CD4-positive, alpha-beta T cell (primary cell): ENCODE measurements at regions not wholly inside any gene's neighbourhood (a gene's known extent, or its start where the extent isn't known, plus 50 kb on each side); places are given as distances from the start of the nearest gene placed in this dataset.

Source experiments
- ATAC-seq: fragments of 200-7000 bp; cut with Tn5 transposase; one replicate; pipeline ENCODE4 v1.10.0; 2022; ENCODE audit warnings: mild to moderate bottlenecking; ENCODE audit not compliant: poor library complexity
- CTCF ChIA-PET: fragments of 350-600 bp; sonication (Branson Sonifier 250); formaldehyde crosslinking; loops from one replicate; lab custom pipeline; 2021; ENCODE audit warnings: antibody characterized with exemption, inconsistent platforms; lab: Charles Lee
- POLR2A ChIA-PET: fragments of 350-600 bp; sonication (Branson Sonifier 250); formaldehyde crosslinking; loops from one replicate; lab custom pipeline; 2021; ENCODE audit warnings: antibody characterized with exemption, inconsistent platforms; lab: Charles Lee
- DNase-seq, 14 experiments: peaks; one replicate each; pipeline ENCODE4 v3.0.0-alpha.2; 2013 to 2020; ENCODE audit warnings: mixed read lengths in 2 of 14
- H3K27ac ChIP-seq, 2 donors: one replicate each; pipeline versions ENCODE4 v1.5.1 to v1.7.0; 2013; ENCODE audit warnings: low read length in 2 of 2, low read depth in 1 of 2, mild to moderate bottlenecking in 1 of 2
- H3K27me3 ChIP-seq, 2 experiments: 1 replicate in 1 of 2; 2 replicates in 1 of 2; pipeline versions ENCODE4 v1.6.1 to v1.7.0; 2013; ENCODE audit warnings: low read length in 2 of 2, control low read depth in 1 of 2, mild to moderate bottlenecking in 1 of 2, moderate library complexity in 1 of 2; ENCODE audit not compliant: insufficient read depth in 2 of 2, control insufficient read depth in 1 of 2
- H3K36me3 ChIP-seq: one replicate; pipeline ENCODE4 v1.6.1; 2013; ENCODE audit warnings: low read length, control low read depth; ENCODE audit not compliant: insufficient read depth
- H3K4me1 ChIP-seq: one replicate; pipeline ENCODE4 v1.6.1; 2013; ENCODE audit warnings: low read length, control low read depth; ENCODE audit not compliant: insufficient read depth
- H3K4me3 ChIP-seq: one replicate; pipeline ENCODE4 v1.5.1; 2013; ENCODE audit warnings: mild to moderate bottlenecking, low read length, moderate library complexity
- H3K9me3 ChIP-seq, 2 experiments: 1 replicate in 1 of 2; 2 replicates in 1 of 2; pipeline versions ENCODE4 v1.6.1 to v1.7.0; 2013; ENCODE audit warnings: low read length in 2 of 2, mild to moderate bottlenecking in 2 of 2, control low read depth in 1 of 2, moderate library complexity in 1 of 2; ENCODE audit not compliant: control insufficient read depth in 1 of 2, insufficient read depth in 1 of 2
- H3K27ac Mint-ChIP-seq: one replicate; pipeline ENCODE4 v1.8.0; 2020; ENCODE audit warnings: mixed read lengths
- H3K27me3 Mint-ChIP-seq: one replicate; pipeline ENCODE4 v1.8.0; 2021; ENCODE audit warnings: mixed read lengths
- H3K36me3 Mint-ChIP-seq: one replicate; pipeline ENCODE4 v1.8.0; 2021; ENCODE audit warnings: low read depth, mixed read lengths
- H3K4me1 Mint-ChIP-seq: one replicate; pipeline ENCODE4 v1.8.0; 2021; ENCODE audit warnings: low read depth, mixed read lengths
- H3K4me3 Mint-ChIP-seq: one replicate; pipeline ENCODE4 v1.8.0; 2020; ENCODE audit warnings: mild to moderate bottlenecking, mixed read lengths
- H3K9me3 Mint-ChIP-seq: one replicate; pipeline ENCODE4 v1.8.0; 2020; ENCODE audit warnings: mixed read lengths
- intact Hi-C, 2 experiments: fragments of 100-400 bp; cut with DNase I in 1 of 2; cut with micrococcal nuclease in 1 of 2; formaldehyde crosslinking; loops; one replicate each; pipeline versions ENCODE4 v1.15.1 to v1.9.0; 2023 to 2025; cut with DNase I, micrococcal nuclease
- TF ChIP-seq, protein P1 (sequence below): fragments of 200-600 bp; IDR thresholded peaks from one replicate; pipeline ENCODE4 v1.8.0; 2022; ENCODE audit warnings: antibody characterized with exemption, mild to moderate bottlenecking

DNA sequence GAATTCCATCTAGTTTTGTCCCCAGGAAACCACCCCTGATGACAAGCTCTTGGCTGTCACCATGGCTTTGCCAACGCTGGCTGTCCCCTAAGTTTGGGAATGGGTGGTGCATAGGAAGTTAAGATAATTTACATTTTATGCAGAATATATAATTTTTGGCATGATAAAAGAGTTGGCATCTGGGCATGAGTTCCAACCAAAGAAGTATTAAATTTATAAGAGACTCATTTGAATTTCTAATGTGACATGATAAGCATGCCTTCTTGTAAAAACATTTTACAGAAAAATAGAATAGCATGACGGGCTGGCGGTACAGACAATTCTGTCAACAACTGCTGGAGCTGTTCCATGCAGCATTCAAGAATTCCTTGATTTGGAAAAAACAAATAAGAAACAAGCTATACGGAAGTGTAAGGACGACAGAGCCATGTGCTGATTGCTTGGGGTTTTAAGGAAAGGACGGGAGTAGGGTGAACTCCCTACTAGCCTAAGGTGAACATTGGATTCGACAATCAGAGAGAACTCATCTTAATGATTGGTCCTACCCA, 106.8 kb upstream of the C1orf21 start:
- H3K27me3 ChIP-seq = no peaks in the 10 kb centered on the region
- DNase-seq (no peak), ATAC-seq (no peak)
- no peak overlapping the region for H3K4me3 ChIP-seq
- TF ChIP-seq, protein P1, sequence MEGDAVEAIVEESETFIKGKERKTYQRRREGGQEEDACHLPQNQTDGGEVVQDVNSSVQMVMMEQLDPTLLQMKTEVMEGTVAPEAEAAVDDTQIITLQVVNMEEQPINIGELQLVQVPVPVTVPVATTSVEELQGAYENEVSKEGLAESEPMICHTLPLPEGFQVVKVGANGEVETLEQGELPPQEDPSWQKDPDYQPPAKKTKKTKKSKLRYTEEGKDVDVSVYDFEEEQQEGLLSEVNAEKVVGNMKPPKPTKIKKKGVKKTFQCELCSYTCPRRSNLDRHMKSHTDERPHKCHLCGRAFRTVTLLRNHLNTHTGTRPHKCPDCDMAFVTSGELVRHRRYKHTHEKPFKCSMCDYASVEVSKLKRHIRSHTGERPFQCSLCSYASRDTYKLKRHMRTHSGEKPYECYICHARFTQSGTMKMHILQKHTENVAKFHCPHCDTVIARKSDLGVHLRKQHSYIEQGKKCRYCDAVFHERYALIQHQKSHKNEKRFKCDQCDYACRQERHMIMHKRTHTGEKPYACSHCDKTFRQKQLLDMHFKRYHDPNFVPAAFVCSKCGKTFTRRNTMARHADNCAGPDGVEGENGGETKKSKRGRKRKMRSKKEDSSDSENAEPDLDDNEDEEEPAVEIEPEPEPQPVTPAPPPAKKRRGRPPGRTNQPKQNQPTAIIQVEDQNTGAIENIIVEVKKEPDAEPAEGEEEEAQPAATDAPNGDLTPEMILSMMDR = no peak
- POLR2A ChIA-PET = no interaction called here
- no peaks in the 10 kb centered on the region for H3K4me1 ChIP-seq
- H3K27ac Mint-ChIP-seq = no peak overlapping the region
- CTCF ChIA-PET = no interaction called here
- no peaks in the 10 kb centered on the region for H3K9me3 ChIP-seq
- intact Hi-C loops = no loop called here
- no peaks in the 10 kb centered on the region for H3K4me1 Mint-ChIP-seq
- no peak overlapping the region for H3K27ac ChIP-seq
- no peak overlapping the region for H3K4me3 Mint-ChIP-seq
- no peaks in the 10 kb centered on the region for H3K36me3 ChIP-seq
- H3K36me3 Mint-ChIP-seq = no peaks in the 10 kb centered on the region
- H3K27me3 Mint-ChIP-seq = peaks cover 4% of the 10 kb centered on the region
- no peaks in the 10 kb centered on the region for H3K9me3 Mint-ChIP-seq

DNA sequence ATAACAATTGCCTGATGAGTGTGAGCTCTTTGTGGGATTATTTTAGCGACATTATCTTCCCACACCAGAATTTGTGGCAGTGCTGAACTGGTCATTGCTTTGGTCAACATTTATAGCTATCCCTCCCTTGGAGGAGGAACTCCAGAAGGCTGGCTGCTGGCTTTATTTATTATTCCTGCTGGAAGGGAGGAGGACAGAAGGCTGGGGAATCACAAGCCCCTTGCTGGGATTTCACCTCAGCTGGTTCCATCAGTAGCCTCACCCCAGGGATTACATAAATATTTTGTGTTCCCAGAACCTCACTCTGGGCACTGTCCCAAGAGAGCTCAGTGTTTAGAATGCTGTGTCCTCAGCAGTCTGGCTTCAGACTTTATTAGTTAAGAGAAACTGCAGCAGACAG, 102.8 kb upstream of the C1orf21 start:
- intact Hi-C loops = no loop called here
- Mint-ChIP-seq H3K27ac (no peak overlapping the region), H3K4me1 (no peaks in the 10 kb centered on the region), H3K27me3 (peaks cover 4% of the 10 kb centered on the region), H3K36me3 (no peaks in the 10 kb centered on the region), H3K4me3 (no peak overlapping the region), H3K9me3 (peaks cover 1% of the 10 kb centered on the region)
- Histone ChIP-seq H3K4me3 (no peak overlapping the region), H3K27ac (no peak overlapping the region), H3K36me3 (no peaks in the 10 kb centered on the region), H3K9me3 (peaks cover 0 to 8% of the 10 kb centered on the region in 2 experiments), H3K27me3 (no peaks in the 10 kb centered on the region), H3K4me1 (no peaks in the 10 kb centered on the region)
- ChIA-PET POLR2A (no interaction called here), CTCF (no interaction called here)
- no peak for DNase-seq
- TF ChIP-seq, protein P1 = no peak
- no peak for ATAC-seq

DNA sequence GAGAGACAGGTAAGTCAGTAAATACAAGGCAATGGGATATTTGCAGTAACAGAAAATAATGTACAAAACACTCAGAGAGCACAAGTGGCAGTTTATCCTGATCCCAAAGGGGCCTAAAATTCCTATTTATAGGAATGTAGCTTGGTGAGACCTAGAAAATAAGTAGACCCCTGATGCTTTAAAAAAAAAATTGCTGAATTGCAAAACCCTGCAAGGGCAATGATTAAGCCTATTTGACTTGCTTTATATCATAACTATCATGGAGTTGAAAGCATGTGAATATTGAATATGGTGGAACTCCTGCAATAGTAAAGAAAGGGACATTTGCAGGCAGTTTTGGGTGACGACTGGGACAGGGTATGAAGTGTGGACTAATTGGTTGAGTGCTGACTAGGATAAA, 101.9 kb upstream of the C1orf21 start:
- peaks cover 1% of the 10 kb centered on the region for H3K9me3 Mint-ChIP-seq
- no peak overlapping the region for H3K4me3 ChIP-seq
- ATAC-seq (no peak), DNase-seq (no peak)
- H3K9me3 ChIP-seq = peaks cover 3 to 11% of the 10 kb centered on the region in 2 experiments
- H3K36me3 Mint-ChIP-seq = no peaks in the 10 kb centered on the region
- H3K27ac ChIP-seq = no peak overlapping the region
- no peaks in the 10 kb centered on the region for H3K4me1 ChIP-seq
- no peaks in the 10 kb centered on the region for H3K36me3 ChIP-seq
- no peak overlapping the region for H3K4me3 Mint-ChIP-seq
- H3K27ac Mint-ChIP-seq = no peak overlapping the region
- intact Hi-C loops = no loop called here
- CTCF ChIA-PET = no interaction called here
- H3K27me3 Mint-ChIP-seq = peaks cover 4% of the 10 kb centered on the region
- H3K27me3 ChIP-seq = no peaks in the 10 kb centered on the region
- POLR2A ChIA-PET = no interaction called here
- TF ChIP-seq, protein P1 = no peak
- no peaks in the 10 kb centered on the region for H3K4me1 Mint-ChIP-seq
